CD4-positive, alpha-beta T cell (primary cell): ENCODE measurements at regions not wholly inside any gene's neighbourhood (a gene's known extent, or its start where the extent isn't known, plus 50 kb on each side); places are given as distances from the start of the nearest gene placed in this dataset.

Source experiments
- ATAC-seq: fragments of 200-7000 bp; cut with Tn5 transposase; one replicate; pipeline ENCODE4 v1.10.0; 2022; ENCODE audit warnings: mild to moderate bottlenecking; ENCODE audit not compliant: poor library complexity
- CTCF ChIA-PET: fragments of 350-600 bp; sonication (Branson Sonifier 250); formaldehyde crosslinking; loops from one replicate; lab custom pipeline; 2021; ENCODE audit warnings: antibody characterized with exemption, inconsistent platforms; lab: Charles Lee
- POLR2A ChIA-PET: fragments of 350-600 bp; sonication (Branson Sonifier 250); formaldehyde crosslinking; loops from one replicate; lab custom pipeline; 2021; ENCODE audit warnings: antibody characterized with exemption, inconsistent platforms; lab: Charles Lee
- DNase-seq, 14 experiments: peaks; one replicate each; pipeline ENCODE4 v3.0.0-alpha.2; 2013 to 2020; ENCODE audit warnings: mixed read lengths in 2 of 14
- H3K27ac ChIP-seq, 2 donors: one replicate each; pipeline versions ENCODE4 v1.5.1 to v1.7.0; 2013; ENCODE audit warnings: low read length in 2 of 2, low read depth in 1 of 2, mild to moderate bottlenecking in 1 of 2
- H3K27me3 ChIP-seq, 2 experiments: 1 replicate in 1 of 2; 2 replicates in 1 of 2; pipeline versions ENCODE4 v1.6.1 to v1.7.0; 2013; ENCODE audit warnings: low read length in 2 of 2, control low read depth in 1 of 2, mild to moderate bottlenecking in 1 of 2, moderate library complexity in 1 of 2; ENCODE audit not compliant: insufficient read depth in 2 of 2, control insufficient read depth in 1 of 2
- H3K36me3 ChIP-seq: one replicate; pipeline ENCODE4 v1.6.1; 2013; ENCODE audit warnings: low read length, control low read depth; ENCODE audit not compliant: insufficient read depth
- H3K4me1 ChIP-seq: one replicate; pipeline ENCODE4 v1.6.1; 2013; ENCODE audit warnings: low read length, control low read depth; ENCODE audit not compliant: insufficient read depth
- H3K4me3 ChIP-seq: one replicate; pipeline ENCODE4 v1.5.1; 2013; ENCODE audit warnings: mild to moderate bottlenecking, low read length, moderate library complexity
- H3K9me3 ChIP-seq, 2 experiments: 1 replicate in 1 of 2; 2 replicates in 1 of 2; pipeline versions ENCODE4 v1.6.1 to v1.7.0; 2013; ENCODE audit warnings: low read length in 2 of 2, mild to moderate bottlenecking in 2 of 2, control low read depth in 1 of 2, moderate library complexity in 1 of 2; ENCODE audit not compliant: control insufficient read depth in 1 of 2, insufficient read depth in 1 of 2
- H3K27ac Mint-ChIP-seq: one replicate; pipeline ENCODE4 v1.8.0; 2020; ENCODE audit warnings: mixed read lengths
- H3K27me3 Mint-ChIP-seq: one replicate; pipeline ENCODE4 v1.8.0; 2021; ENCODE audit warnings: mixed read lengths
- H3K36me3 Mint-ChIP-seq: one replicate; pipeline ENCODE4 v1.8.0; 2021; ENCODE audit warnings: low read depth, mixed read lengths
- H3K4me1 Mint-ChIP-seq: one replicate; pipeline ENCODE4 v1.8.0; 2021; ENCODE audit warnings: low read depth, mixed read lengths
- H3K4me3 Mint-ChIP-seq: one replicate; pipeline ENCODE4 v1.8.0; 2020; ENCODE audit warnings: mild to moderate bottlenecking, mixed read lengths
- H3K9me3 Mint-ChIP-seq: one replicate; pipeline ENCODE4 v1.8.0; 2020; ENCODE audit warnings: mixed read lengths
- CTCF ChIP-seq: fragments of 200-600 bp; IDR thresholded peaks from one replicate; pipeline ENCODE4 v1.8.0; 2022; ENCODE audit warnings: antibody characterized with exemption, mild to moderate bottlenecking
- intact Hi-C, 2 experiments: fragments of 100-400 bp; cut with DNase I in 1 of 2; cut with micrococcal nuclease in 1 of 2; formaldehyde crosslinking; loops; one replicate each; pipeline versions ENCODE4 v1.15.1 to v1.9.0; 2023 to 2025; cut with DNase I, micrococcal nuclease

- ChIA-PET CTCF (no interaction called here), POLR2A (no interaction called here)
- H3K27ac Mint-ChIP-seq: no peak overlapping the region
- Histone ChIP-seq H3K9me3 (no peaks in the 10 kb centered on the region), H3K4me3 (no peak overlapping the region), H3K27me3 (no peaks in the 10 kb centered on the region), H3K4me1 (no peaks in the 10 kb centered on the region), H3K36me3 (no peaks in the 10 kb centered on the region), H3K27ac (no peak overlapping the region)
- H3K4me3 Mint-ChIP-seq: no peak overlapping the region
- peaks cover 11% of the 10 kb centered on the region for H3K4me1 Mint-ChIP-seq
- H3K27me3 Mint-ChIP-seq: no peaks in the 10 kb centered on the region
- DNase-seq (no peak), ATAC-seq (no peak)
- H3K36me3 Mint-ChIP-seq: no peaks in the 10 kb centered on the region
- H3K9me3 Mint-ChIP-seq: no peaks in the 10 kb centered on the region
- intact Hi-C loops: no loop called here
- TF ChIP-seq CTCF: no peak
Observed at GRCh38 chr5:18752317-18752716, 1118.1 kb downstream of the TAF11L14 start.

DNA sequence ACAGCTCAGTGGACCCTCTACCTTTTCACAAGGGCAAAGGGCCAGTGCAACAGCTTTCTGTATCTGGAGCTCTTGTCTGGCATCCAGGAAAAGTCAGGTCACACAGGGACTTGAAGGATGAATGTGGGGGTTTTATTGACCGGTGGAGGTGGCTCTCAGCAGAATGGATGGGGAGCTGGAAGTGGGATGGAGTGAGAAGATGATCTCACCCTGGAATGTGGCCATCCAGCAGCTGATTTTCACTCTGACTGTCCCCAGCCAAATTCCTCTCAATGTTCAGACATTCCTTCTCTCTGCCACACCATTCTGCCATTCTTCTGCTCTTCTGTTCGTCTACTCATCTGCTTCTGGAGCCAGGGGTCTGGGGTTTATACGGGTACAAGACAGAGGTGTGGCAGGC lies 1119.9 kb downstream of the TAF11L14 start:
- Mint-ChIP-seq H3K4me1 (peaks cover 7% of the 10 kb centered on the region), H3K4me3 (no peak overlapping the region), H3K9me3 (no peaks in the 10 kb centered on the region), H3K27ac (no peak overlapping the region), H3K27me3 (no peaks in the 10 kb centered on the region), H3K36me3 (no peaks in the 10 kb centered on the region)
- no peaks in the 10 kb centered on the region for H3K27me3 ChIP-seq
- TF ChIP-seq CTCF: no peak
- no peak overlapping the region for H3K4me3 ChIP-seq
- ATAC-seq (no peak), DNase-seq (no peak)
- H3K9me3 ChIP-seq: no peaks in the 10 kb centered on the region
- no peaks in the 10 kb centered on the region for H3K4me1 ChIP-seq
- POLR2A ChIA-PET: interaction anchor here (0.8 kb wide), 1 partner anchor 8 kb away, joined by 3 read pairs; no protein-coding TSS in a partner anchor
- no peaks in the 10 kb centered on the region for H3K36me3 ChIP-seq
- no peak overlapping the region for H3K27ac ChIP-seq
- intact Hi-C loops: no loop called here
- CTCF ChIA-PET: no interaction called here

GRCh38 chr5:18761801-18762200 lies 1127.5 kb downstream of the TAF11L14 start:
- ChIA-PET CTCF (no interaction called here), POLR2A (no interaction called here)
- Histone ChIP-seq H3K36me3 (no peaks in the 10 kb centered on the region), H3K4me1 (no peaks in the 10 kb centered on the region), H3K27me3 (no peaks in the 10 kb centered on the region), H3K27ac (no peak overlapping the region), H3K4me3 (no peak overlapping the region), H3K9me3 (no peaks in the 10 kb centered on the region)
- DNase-seq (no peak), ATAC-seq (peak; percentile 46)
- TF ChIP-seq CTCF: no peak
- Mint-ChIP-seq H3K4me1 (no peaks in the 10 kb centered on the region), H3K36me3 (no peaks in the 10 kb centered on the region), H3K27me3 (no peaks in the 10 kb centered on the region), H3K27ac (no peak overlapping the region), H3K9me3 (no peaks in the 10 kb centered on the region), H3K4me3 (no peak overlapping the region)
- intact Hi-C loops: no loop called here
